COLO829 (cell line): ENCODE measurements at regions not wholly inside any gene's neighbourhood (a gene's known extent, or its start where the extent isn't known, plus 50 kb on each side); places are given as distances from the start of the nearest gene placed in this dataset.
"Not testable (repeated sequence)": the region's sequence is repeated elsewhere in the genome, so short reads cannot be mapped to it uniquely, and the experiment has no call there.

Source experiments
- DNase-seq: peaks from one replicate; pipeline ENCODE4 v3.0.0; 2012; ENCODE audit warnings: low spot score

DNA sequence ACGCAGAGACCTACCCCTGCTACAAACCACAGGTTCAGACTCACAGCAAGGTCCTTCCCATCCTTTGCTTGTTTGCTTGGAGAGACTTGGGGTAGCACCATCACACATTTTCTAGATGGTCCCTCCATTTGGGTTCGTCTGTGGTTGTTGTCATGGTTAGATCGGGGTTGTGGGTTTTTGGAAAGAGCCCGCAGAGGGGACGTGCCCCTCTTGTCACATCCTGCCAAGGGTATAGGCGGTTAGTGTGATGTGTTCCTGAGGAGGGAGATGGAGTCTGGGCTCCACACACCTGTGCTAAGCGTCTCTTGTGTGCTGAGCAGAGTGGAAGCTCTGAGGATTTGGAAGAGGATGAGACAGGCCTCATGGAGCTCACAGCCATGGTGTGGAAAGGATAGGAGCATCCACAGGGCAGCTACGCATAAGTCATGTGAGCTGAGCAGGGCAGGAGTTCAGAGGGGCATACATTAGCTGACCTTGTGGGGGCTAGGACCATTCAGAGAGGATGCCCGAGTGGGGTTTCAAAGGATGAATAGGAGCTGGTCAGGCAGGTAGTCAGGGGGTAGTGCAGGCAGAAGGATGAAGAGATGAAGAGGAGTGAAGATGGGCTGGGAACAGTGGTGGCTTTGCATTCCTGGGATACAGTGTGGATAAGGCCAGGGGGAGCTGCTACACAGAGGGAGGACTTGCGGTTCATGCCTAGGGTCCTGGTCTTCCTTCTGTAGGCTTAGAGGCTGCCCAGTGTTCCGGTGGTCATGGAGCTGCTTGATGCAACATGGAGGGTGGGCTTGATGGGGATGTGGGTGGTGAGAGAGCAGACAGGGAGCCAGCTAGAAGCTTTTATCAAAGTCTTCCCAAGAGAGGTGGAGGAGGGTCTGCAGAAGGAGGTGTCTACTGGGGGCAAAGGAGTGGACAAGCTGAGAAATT lies 62.9 kb downstream of the ACKR3 start:
- DNase-seq, result no peak

DNA sequence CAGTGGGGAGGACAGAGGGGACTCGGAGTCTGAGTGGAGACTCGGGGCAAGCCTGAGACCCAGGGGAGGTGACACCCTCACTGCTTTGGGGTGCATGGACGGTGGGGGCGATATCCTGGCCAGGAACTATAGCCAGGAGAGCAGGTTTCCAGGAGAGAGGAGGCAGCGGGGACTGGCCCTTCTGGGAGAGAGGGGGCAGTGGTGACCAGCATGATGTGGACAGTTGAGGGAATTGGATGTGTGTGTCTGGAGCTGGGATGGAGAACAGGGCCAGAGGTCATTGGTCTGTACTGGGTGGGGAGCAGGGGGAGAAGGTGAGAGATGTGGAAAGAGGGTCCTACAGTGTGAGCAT lies 63.6 kb downstream of the ACKR3 start:
- DNase-seq, result no peak

GRCh38 chr2:236633775-236634560 lies 64.3 kb downstream of the ACKR3 start:
- no peak for DNase-seq

DNA sequence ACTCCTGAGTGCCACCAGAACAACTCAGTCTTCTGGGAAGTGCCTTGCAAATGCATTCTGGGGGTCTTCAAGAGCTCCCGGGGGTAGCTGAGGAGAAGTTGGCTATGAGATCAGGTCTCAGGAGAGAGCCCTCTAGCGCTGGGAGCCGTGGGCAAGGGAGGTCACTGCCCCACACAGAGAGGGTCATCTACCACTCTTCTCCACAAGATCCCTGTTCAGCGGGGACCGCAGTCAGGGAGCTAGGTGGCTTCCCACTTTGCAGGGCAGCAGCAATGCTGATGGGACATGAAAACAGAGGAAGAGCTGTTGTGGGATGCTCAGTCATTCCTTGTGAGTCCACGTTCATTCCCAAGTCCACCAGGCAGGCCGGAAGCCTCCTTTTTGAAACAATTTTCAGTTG lies 66.6 kb downstream of the ACKR3 start:
- no peak for DNase-seq

DNA sequence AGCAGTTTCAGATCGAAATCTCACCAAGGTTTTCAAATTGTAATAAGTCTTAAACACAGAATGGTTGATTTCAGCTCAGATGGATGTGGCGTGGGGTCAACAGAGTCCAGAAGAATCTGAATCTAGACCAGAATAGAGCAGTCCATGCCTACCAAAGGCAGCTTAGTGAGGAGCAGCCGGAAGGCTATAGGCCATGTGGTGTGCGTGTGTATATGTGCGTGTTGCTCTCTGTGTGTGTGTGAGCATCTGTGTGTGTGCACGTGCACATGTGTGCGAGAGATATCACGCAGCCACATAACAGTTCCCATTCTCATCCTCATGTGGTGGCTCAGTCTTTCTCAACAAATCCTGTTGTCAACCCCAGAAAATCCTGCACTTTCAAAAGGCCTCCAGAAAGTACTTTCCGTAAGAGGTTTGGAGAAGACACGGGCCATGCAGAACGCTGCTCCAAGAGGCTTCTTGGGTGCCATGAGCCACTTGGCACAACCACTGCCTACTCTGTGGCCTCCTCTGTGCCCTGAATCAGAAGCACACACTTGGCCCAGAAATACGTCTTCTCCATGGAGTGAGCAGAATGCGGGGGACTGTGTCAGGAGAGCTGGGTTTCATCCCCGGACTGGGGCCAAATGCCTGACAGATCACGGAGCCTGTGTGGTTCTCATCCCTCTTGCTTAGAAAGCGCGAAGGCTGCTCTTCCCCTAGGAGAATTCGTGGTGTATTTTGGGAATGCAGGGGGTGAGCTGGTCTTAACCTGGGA lies 67.3 kb downstream of the ACKR3 start:
- DNase-seq, result no peak

DNA sequence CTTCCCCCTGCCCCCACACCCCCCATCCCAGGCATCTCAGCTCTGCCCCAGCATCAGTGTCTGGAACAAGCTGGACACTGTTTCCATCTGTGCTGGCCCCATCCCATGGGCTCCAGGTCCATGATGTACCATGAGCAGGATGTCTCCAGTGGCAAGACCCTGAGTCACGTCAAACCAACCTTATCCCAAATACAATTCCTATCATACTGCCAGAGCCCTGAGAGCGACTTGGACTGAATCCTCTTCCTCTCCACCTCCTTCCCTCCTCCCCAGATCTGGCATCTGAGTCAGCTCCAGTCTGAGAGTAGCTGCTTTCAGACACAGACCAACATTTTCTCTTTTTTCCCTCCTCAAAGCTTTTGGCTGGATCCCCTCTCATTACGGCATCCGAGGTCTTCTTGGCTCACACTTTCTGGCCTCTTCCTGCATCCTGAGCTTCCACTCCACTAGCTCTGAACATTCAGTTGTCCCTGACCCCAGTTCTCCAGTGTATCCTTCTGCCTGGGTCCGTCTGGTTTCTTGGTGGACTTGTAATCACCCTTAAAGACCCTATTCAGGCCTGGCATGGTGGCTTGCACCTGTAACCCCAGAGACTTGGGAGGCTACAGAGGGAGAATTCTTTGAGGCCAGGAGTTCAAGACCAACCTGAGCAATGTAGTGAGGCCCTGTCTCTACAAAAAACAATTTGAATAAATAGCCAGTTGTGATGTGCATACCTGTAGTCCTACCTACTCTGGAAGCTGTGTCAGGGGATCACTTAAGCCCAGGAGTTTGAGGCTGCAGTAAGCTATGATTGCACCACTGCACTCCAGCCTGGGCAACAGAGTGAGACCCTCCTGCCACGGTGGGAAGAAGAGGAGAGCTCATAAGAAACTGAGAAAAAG lies 68.3 kb downstream of the ACKR3 start:
- DNase-seq, result no peak

DNA sequence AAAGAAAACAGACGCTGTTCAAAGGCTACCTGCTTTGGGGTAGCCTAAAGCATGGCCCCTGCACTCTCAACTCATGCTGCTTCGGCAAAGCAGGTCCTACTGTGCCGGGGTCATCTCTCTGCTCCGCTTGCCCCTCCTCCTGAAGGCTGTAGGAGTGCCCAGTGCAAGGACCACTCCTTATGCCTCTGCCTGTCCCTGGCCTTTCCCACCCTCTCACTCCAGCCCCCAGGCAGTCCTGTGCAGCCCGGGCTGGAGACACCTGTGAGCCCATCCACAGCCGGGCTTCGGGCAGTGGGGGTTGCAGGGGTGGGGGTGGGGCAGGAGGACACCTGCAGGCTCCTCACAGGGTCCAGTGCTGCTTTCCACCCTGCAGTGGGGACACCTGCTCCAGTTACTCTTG lies 69.1 kb downstream of the ACKR3 start:
- DNase-seq, result no peak

DNA sequence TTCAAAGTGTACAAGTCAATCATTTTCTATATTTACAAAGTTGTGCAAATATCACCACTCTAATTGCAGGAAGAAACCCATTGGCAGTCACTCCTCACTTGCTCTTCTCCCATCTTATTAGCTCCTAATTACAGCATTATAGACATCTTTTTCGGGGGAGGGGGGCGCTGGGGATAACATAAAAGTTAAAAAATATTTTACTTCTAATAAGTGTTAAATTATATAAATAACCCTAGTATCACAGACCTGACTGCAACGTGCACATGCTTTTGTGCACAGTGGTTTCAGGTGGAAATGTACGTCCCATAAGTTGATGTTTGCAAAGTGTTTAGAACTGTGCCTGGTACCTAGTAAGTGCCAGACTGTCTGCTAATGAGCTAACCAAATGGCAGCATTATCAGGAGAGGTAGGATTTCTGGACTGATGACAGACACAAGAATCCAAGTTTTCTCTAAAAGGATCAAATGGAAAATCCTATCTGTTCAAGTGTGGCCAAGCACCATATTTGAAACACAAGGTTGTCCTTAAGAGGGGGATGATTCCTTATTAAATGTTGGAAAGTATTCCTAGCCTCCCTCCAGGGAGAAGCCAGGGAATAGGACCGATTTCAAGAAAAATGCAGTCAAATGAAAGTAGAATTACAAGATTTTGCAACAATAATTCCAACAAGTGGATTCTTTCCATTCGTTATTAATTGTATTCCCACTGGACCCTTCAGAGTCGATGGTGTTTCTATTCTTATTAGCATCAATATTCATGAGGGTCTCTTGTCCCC lies 70.0 kb downstream of the ACKR3 start:
- no peak for DNase-seq

DNA sequence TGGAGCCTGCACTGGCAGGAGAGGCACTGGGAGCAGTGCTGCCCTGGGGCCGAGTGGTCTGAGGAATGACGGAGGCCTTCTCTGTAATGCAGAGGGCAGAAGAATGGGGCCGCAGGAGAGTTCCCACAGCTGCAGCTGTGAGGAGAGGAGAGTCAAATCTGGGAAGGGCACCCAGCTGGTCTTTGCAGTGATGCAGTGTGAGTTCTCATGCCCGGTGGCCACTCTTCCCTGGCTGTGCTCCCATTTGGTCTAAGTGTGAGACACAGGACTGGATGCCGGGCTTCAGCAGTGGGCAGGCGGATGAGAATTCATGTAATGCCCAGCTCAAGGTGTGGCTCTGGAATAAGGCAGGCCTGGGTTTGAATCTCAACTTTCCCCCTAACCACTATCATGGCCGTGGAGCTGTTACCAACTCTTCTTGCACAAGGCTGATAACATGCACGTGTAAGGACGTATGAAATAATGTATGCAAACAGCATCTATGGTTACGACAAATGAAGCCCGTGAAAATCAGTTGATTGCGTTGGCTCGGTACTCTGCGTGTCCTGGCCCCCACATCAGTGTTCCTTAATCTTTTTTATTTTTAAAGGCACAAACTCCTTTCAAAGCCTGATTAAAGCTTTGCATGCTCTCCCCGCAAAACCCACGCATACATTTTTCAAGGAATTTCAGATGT lies 71.6 kb downstream of the ACKR3 start:
- no peak for DNase-seq

DNA sequence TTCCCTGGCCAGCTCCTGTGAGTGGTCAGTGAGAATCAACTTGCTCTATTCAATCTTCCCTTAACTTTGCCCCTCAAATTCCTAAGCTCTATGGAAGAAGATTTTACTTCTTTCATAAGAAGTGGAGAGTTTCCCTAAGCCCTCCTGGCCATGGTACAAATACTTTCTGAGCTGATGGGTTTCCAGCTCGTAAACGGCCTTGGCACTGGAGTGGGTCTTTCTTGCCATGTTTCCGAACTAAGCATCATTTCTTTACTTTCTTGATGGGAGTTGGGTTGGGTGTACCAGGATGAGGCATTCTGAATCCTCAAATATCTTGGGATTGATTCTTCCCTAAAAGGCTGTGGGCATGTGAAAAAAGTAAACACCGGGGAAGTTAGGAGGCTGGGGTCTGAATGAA lies 72.5 kb downstream of the ACKR3 start:
- DNase-seq, result no peak

GRCh38 chr2:236642584-236643291 lies 73.1 kb downstream of the ACKR3 start:
- no peak for DNase-seq

DNA sequence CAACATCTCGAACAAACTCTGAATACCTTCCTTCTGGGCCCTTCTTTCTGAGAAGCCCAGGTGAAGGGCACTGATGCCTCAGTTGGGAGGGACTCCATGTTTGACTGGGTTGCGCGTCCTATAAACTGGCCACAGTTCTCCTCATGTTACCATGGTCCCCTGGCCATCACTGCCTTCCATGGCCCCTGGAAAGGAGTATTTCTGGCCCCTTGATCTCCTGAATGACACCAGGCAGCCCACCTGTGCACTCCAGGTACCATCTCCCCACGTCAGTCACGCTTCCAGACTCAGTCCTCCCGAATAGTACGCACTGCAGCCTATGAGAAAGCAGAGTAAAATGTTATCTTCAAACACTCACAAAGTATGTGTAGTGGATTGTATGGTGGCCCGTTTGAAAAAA lies 73.9 kb downstream of the ACKR3 start:
- DNase-seq, result no peak

- DNase-seq, result no peak
Measured at GRCh38 chr2:236644067-236644466, 74.4 kb downstream of the ACKR3 start.

GRCh38 chr2:236644502-236644911 lies 74.9 kb downstream of the ACKR3 start:
- no peak for DNase-seq

- DNase-seq, result not testable (repeated sequence)
Measured at GRCh38 chr2:236645141-236645540, 75.5 kb downstream of the ACKR3 start.

- no peak for DNase-seq
Measured at GRCh38 chr2:236646441-236646840, 76.8 kb downstream of the ACKR3 start.

DNA sequence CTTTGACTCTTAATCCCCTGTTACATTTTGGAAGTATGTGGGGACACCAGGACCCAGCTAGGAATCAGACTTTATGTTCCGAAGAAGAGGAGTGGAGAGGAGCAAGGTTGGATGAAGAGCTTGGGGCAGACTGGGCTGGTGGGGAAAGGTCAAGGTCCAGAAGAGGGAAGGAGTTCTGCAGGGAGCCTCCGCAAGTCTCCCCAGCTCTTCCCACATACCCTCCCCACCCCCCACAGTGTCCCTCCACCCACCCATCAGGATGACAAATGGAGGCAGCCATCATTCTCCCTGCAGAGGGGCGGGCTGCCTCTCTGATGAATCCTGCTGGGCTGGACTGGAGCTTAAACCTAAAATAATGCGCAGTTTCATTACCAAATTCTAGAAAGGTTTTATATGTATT lies 77.2 kb downstream of the ACKR3 start:
- no peak for DNase-seq

- no peak for DNase-seq
Measured at GRCh38 chr2:236647621-236648020, 78.0 kb downstream of the ACKR3 start.

GRCh38 chr2:236653863-236654262 lies 84.2 kb downstream of the ACKR3 start:
- no peak for DNase-seq

- no peak for DNase-seq
Measured at GRCh38 chr2:236654496-236654895, 84.9 kb downstream of the ACKR3 start.
